K562 (cell line): ENCODE measurements at regions not wholly inside any gene's neighbourhood (a gene's known extent, or its start where the extent isn't known, plus 50 kb on each side); places are given as distances from the start of the nearest gene placed in this dataset.

Experiments
- ATAC-seq: fragments of 200-7000 bp; cut with Tn5 transposase; 3 replicates; pipeline ENCODE4 v1.9.1; 2020; ENCODE audit warnings: moderate library complexity
- BruUV-seq: library from RNA; stranded (reverse); fragments of 400-500 nt; replicated peaks from 2 replicates; lab custom pipeline; 2021; lab: Mats Ljungman, UMichigan
- CTCF ChIA-PET: fragments of 300-600 bp; formaldehyde crosslinking; extraction: SDS; loops from one replicate; lab custom pipeline; 2021; ENCODE audit warnings: low intra/inter-chr PET ratio; lab: Yijun Ruan, JAX
- POLR2A ChIA-PET: fragments of 300-600, 350-650 bp; sonication (Branson Sonifier 250); formaldehyde crosslinking; extraction: SDS; loops from one replicate; lab custom pipeline; 2021; ENCODE audit warnings: antibody characterized with exemption, inconsistent platforms; lab: Yijun Ruan, JAX
- DNase-seq, 4 experiments: peaks; one replicate each; pipeline versions ENCODE4 v3.0.0 to v3.0.0-alpha.2; 2011 to 2018; ENCODE audit warnings: low spot score in 3 of 4, mixed read lengths in 3 of 4; ENCODE audit errors: extremely low read depth in 1 of 4
- FAIRE-seq: peaks from 2 replicates; lab custom pipeline; 2011; peaks lifted over from hg19 to GRCh38; lab: Jason Lieb, UNC
- H2AFZ ChIP-seq: 2 replicates; pipeline ENCODE4 v1.6.0; 2011; ENCODE audit warnings: low read depth, low read length, control low read depth, inconsistent platforms
- H3K27ac ChIP-seq: fragments of 200-600 bp; 3 replicates; pipeline ENCODE4 v1.8.0; 2011; ENCODE audit warnings: low read depth, mild to moderate bottlenecking, control low read depth, inconsistent platforms, low read length, moderate library complexity, mixed read lengths; ENCODE audit errors: extremely low read depth
- H3K27me3 ChIP-seq, 2 experiments: fragments of 300-600 bp in 1 of 2; 2 replicates in 1 of 2; 3 replicates in 1 of 2; pipeline versions ENCODE4 v1.6.0 to v1.8.0; 2011; ENCODE audit warnings: inconsistent platforms in 2 of 2, low read length in 2 of 2, mild to moderate bottlenecking in 1 of 2, mixed read lengths in 1 of 2, moderate library complexity in 1 of 2; ENCODE audit not compliant: control insufficient read depth in 2 of 2, insufficient read depth in 2 of 2
- H3K36me3 ChIP-seq: fragments of 300-600 bp; 3 replicates; pipeline ENCODE4 v1.8.0; 2011; ENCODE audit warnings: mild to moderate bottlenecking, low read length, inconsistent platforms; ENCODE audit not compliant: control insufficient read depth, insufficient read depth
- H3K4me1 ChIP-seq, 2 experiments: fragments of 200-600 bp in 1 of 2; replicated peaks in 1 of 2; 2 replicates in 1 of 2; 3 replicates in 1 of 2; pipeline versions ENCODE4 v1.5.1 to v1.8.0; 2011; ENCODE audit warnings: inconsistent platforms in 2 of 2, low read length in 2 of 2, mild to moderate bottlenecking in 1 of 2, mixed read lengths in 1 of 2, moderate library complexity in 1 of 2; ENCODE audit not compliant: control insufficient read depth in 2 of 2, insufficient read depth in 2 of 2
- H3K4me2 ChIP-seq: 2 replicates; pipeline ENCODE4 v1.6.1; 2011; ENCODE audit warnings: low read length, control low read depth, inconsistent platforms, mixed read lengths; ENCODE audit not compliant: insufficient read depth
- H3K4me3 ChIP-seq: fragments of 200-600 bp; sonication (generic), shearing (Covaris generic); 2 replicates; pipeline ENCODE4 v1.5.1; 2016; ENCODE audit warnings: control low read depth, inconsistent platforms
- H3K79me2 ChIP-seq: fragments of 200-600 bp; 3 replicates; pipeline ENCODE4 v1.8.0; 2011; ENCODE audit warnings: low read length, inconsistent platforms; ENCODE audit not compliant: control insufficient read depth, insufficient read depth
- H3K9ac ChIP-seq, 2 experiments: 2 replicates each; pipeline versions ENCODE4 v1.6.0 to v1.6.1; 2011; ENCODE audit warnings: low read depth in 2 of 2, low read length in 2 of 2, control low read depth in 1 of 2, inconsistent platforms in 1 of 2, mild to moderate bottlenecking in 1 of 2, mixed read lengths in 1 of 2; ENCODE audit not compliant: insufficient read depth in 1 of 2
- H3K9me1 ChIP-seq: one replicate; pipeline ENCODE4 v1.6.0; 2011; ENCODE audit warnings: inconsistent platforms, mild to moderate bottlenecking, low read length, moderate library complexity; ENCODE audit not compliant: control insufficient read depth, insufficient read depth
- H3K9me3 ChIP-seq: replicated peaks from 2 replicates; pipeline ENCODE4 v1.5.1; 2011; ENCODE audit warnings: low read depth, low read length, inconsistent platforms; ENCODE audit not compliant: control insufficient read depth, insufficient read depth
- H4K20me1 ChIP-seq: replicated peaks from 2 replicates; pipeline ENCODE4 v1.6.1; 2011; ENCODE audit warnings: low read length, inconsistent platforms, mixed read lengths; ENCODE audit not compliant: control insufficient read depth, insufficient read depth
- ARID4B ChIP-seq: sonication (generic); formaldehyde crosslinking; IDR thresholded peaks from 2 replicates; pipeline ENCODE4 v1.8.0; 2022; ENCODE audit warnings: mild to moderate bottlenecking, missing genetic modification reagents
- HDGF ChIP-seq: fragments of 450-650 bp; IDR thresholded peaks from 2 replicates; pipeline ENCODE4 v1.6.1; 2016
- HNRNPUL1 ChIP-seq: fragments of 200-400 bp; formaldehyde crosslinking; IDR thresholded peaks from 2 replicates; pipeline ENCODE4 v1.6.1; 2017; ENCODE audit warnings: low read length
- KAT2B ChIP-seq: IDR thresholded peaks from one replicate; pipeline ENCODE4 v1.6.1; 2012; ENCODE audit warnings: low read depth, mild to moderate bottlenecking, control low read depth, inconsistent platforms, low read length, moderate library complexity
- POLR2AphosphoS5 ChIP-seq: IDR thresholded peaks from 2 replicates; pipeline ENCODE4 v1.6.1; 2011; ENCODE audit warnings: mild to moderate bottlenecking, low read depth, low read length, moderate library complexity; ENCODE audit not compliant: control insufficient read depth, insufficient read depth
- POLR2B ChIP-seq: fragments of 450-650 bp; IDR thresholded peaks from 2 replicates; pipeline ENCODE4 v1.6.1; 2018; ENCODE audit warnings: low read depth; ENCODE audit not compliant: partially characterized antibody
- STAG1 ChIP-seq: sonication (generic); formaldehyde crosslinking; IDR thresholded peaks from 2 replicates; pipeline ENCODE4 v1.5.0; 2020; ENCODE audit warnings: missing genetic modification reagents, borderline replicate concordance
- TAF9B ChIP-seq: fragments of 450-650 bp; IDR thresholded peaks from 2 replicates; pipeline ENCODE4 v1.6.1; 2018; ENCODE audit warnings: mild to moderate bottlenecking; ENCODE audit not compliant: partially characterized antibody
- ZNF253 ChIP-seq: fragments of 250-450 bp; sonication (Bioruptor Pico); conservative IDR thresholded peaks from 2 replicates; pipeline ENCODE4 v1.6.1; 2021; ENCODE audit warnings: mild to moderate bottlenecking
- ZNF551 ChIP-seq: fragments of 250-450 bp; sonication (Bioruptor Pico); IDR thresholded peaks from 2 replicates; pipeline ENCODE4 v1.5.0; 2021; ENCODE audit warnings: mild to moderate bottlenecking, moderate library complexity
- ZNF696 ChIP-seq: fragments of 250-450 bp; sonication (Bioruptor Pico); conservative IDR thresholded peaks from 2 replicates; pipeline ENCODE4 v1.4.0; 2020; ENCODE audit warnings: mild to moderate bottlenecking, moderate library complexity
- ZNF740 ChIP-seq, 3 experiments: fragments of 200-800 bp in 1 of 3; sonication (Bioruptor generic) in 1 of 3; sonication (generic) in 1 of 3; formaldehyde crosslinking in 1 of 3; IDR thresholded peaks; 2 replicates each; pipeline versions ENCODE4 v1.6.1 to v1.8.0; 2016 to 2022; ENCODE audit warnings: mild to moderate bottlenecking in 2 of 3, missing compliant biosample characterization in 2 of 3, missing genetic modification characterization in 2 of 3, missing genetic modification reagents in 1 of 3
- WGBS: fragments of 100-300 bp; shearing (Covaris generic); methylation state at CpG from one replicate; pipeline ENCODE4 v1.1.6; 2016; ENCODE audit warnings: low coverage, mixed read lengths; ENCODE audit not compliant: insufficient coverage; ENCODE audit errors: missing lambda C conversion rate; 5-methylcytosine and 5-hydroxymethylcytosine counted together
- in situ Hi-C: fragments of 300-500 bp; cut with MboI; formaldehyde crosslinking; loops from 4 replicates; pipeline ENCODE4 v1.15.0; 2018; ENCODE audit warnings: inconsistent platforms, mixed read lengths
- intact Hi-C: fragments of 100-400 bp; cut with micrococcal nuclease; formaldehyde crosslinking; loops from 2 replicates; pipeline ENCODE4 v1.14.2; 2022

- TF ChIP-seq ZNF551 (CRISPR knock-in tag): no peak
- TF ChIP-seq HDGF: no peak
- no peak for TF ChIP-seq HNRNPUL1
- no peak for TF ChIP-seq ZNF253 (CRISPR knock-in tag)
- TF ChIP-seq POLR2AphosphoS5: no peak
These were observed 69.3 kb upstream of the EGFLAM start (continued) for GRCh38 chr5:38189081-38189504.

GRCh38 chr5:38188591-38188990 is 69.8 kb upstream of the EGFLAM start:
- no peak overlapping the region for H3K27ac ChIP-seq
- TF ChIP-seq ZNF696 (no peak), TAF9B (no peak), POLR2B (no peak), STAG1 (CRISPR knock-in tag) (no peak), ZNF740 (CRISPR knock-in tag; IDR thresholded peaks at IDR 0.05) (no peak), ZNF740 (tag; IDR thresholded peaks at IDR 0.05) (no peak), ARID4B (CRISPR knock-in tag) (no peak), KAT2B (no peak)

More at GRCh38 chr5:38188591-38188990, 69.8 kb upstream of the EGFLAM start:
- DNase-seq: no peak
- no TSS peak for BruUV-seq
- Histone ChIP-seq H2AFZ (no peak overlapping the region), H3K9me1 (no peaks in the 10 kb centered on the region), H3K4me1 (0 out of 5 replicates have a peak, but pooled peaks cover 0 to 2% of the 10 kb centered on the region in 2 experiments), H4K20me1 (no peaks in the 10 kb centered on the region), H3K9me3 (no peaks in the 10 kb centered on the region), H3K9ac (no peak overlapping the region), H3K36me3 (no peaks in the 10 kb centered on the region), H3K4me2 (no peak overlapping the region), H3K79me2 (no peaks in the 10 kb centered on the region), H3K27me3 (peaks cover 17 to 38% of the 10 kb centered on the region in 2 experiments), H3K4me3 (no peak overlapping the region)
- POLR2A ChIA-PET: no interaction called here
- intact Hi-C loops: no loop called here
- CTCF ChIA-PET: interaction anchor here (0.6 kb wide), 1 partner anchor 776 kb away, joined by 3 read pairs; no protein-coding TSS in a partner anchor
- 1% methylated on average over 6 of the region's 6 CpGs for WGBS
- in situ Hi-C loops: loop anchor here (25.0 kb wide), 1 partner anchor 1451 kb away; no protein-coding TSS in a partner anchor
- FAIRE-seq: no peak
- no peak for ATAC-seq
